Stimulated activated CD4-positive, alpha-beta T cell treated with anti-CD3 and anti-CD28 coated beads, TNF-alpha, amount 100 ng/mL, for 24 hours (primary cell): ENCODE measurements at regions not wholly inside any gene's neighbourhood (a gene's known extent, or its start where the extent isn't known, plus 50 kb on each side); places are given as distances from the start of the nearest gene placed in this dataset.

Experiments used
- DNase-seq, 3 experiments: peaks; one replicate each; pipeline ENCODE4 v3.0.0-alpha.2; 2020; ENCODE audit warnings: low read depth in 3 of 3

DNA sequence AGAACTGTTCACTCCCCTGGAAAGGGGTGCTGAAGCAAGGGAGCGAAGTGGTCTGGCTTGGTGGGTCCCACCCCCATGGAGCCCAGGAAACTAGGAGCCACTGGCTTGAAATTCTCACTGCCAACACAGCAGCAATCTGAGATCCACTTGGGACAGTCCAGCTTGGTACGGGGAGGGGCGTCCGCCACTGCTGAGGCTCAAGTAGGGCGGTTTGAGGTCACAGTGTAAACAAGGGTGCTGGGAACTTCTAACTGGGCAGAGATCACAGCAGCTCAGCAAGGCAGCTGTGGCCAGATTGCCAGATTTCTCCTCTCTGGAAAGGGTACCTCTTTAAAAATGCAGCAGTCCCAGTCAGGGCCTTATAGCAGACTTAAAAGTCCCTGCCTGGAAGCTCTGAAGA, 53.9 kb upstream of the GALNTL6 start:
- DNase-seq, result no peak

DNA sequence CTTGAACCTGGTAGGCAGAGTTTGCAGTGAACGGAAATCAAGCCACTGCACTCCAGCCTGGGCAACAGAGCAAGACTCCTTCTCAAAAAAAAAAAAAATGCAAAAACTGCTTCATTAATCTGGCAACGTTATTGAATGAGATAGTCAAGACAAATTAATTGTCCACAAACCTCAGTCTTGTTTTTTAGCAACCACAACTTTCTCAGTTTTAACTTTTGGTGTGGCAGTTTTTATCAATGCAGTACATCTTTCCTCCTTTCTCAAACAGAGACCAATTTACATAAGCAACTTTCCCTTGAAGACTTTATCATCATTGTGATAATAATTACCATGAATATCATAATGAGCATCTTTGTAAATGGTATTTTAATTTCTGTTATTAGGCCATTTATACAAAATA, 61.7 kb upstream of the GALNTL6 start:
- no peak for DNase-seq

DNA sequence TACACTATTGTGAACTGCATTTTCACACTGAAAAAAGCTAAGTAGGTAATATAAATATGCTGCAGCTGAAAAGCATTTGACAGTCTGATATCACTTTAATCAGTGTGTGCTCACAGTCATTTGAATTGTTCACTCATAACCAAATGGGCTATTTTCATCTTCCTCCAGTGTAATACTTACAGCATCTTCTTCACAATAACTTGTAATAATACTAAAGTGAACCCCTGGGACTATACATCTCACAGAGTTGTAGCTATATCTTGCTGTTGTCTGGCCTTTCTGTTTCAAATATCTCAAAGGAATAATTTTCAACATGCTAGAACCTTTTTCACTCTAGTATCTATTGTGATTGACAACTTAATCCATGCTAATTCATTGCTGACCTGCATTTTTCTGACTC, 66.8 kb upstream of the GALNTL6 start:
- DNase-seq, result no peak

DNA sequence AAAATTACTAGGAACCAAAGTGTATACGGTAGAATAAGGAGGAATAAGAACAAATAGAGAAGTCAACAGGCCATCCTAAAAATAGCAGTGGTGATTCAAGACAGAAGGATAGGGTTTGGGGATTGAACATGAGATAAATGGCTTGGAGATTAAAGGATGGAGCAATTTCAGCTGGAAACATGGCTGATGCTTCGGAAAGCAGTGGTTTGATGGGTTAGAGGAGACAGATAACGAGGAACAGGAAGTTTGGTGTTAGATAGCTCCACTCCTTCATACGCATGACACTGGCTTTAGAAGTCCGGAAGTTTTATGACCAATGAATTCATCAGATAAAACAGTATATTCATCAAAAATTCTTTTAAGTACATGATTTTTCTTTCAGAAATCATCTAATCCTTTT, 70.8 kb upstream of the GALNTL6 start:
- no peak for DNase-seq

DNA sequence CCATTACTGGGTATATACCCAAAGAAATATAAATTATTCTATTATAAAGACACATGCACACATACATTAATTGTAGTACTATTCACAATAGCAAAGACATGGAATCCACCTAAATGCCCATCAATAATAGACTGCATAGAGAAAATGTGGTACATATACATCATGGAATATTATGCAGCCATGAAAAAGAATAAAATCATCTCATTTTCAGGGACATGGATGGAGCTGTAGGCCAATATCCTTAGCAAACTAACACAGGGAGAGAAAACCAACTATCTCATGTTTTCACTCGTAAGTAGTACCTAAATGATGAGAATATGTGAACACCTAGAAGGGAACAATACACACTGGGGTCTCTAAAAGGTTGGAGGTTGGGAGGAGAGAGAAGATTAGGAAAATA, 86.0 kb upstream of the GALNTL6 start:
- DNase-seq, result no peak

DNA sequence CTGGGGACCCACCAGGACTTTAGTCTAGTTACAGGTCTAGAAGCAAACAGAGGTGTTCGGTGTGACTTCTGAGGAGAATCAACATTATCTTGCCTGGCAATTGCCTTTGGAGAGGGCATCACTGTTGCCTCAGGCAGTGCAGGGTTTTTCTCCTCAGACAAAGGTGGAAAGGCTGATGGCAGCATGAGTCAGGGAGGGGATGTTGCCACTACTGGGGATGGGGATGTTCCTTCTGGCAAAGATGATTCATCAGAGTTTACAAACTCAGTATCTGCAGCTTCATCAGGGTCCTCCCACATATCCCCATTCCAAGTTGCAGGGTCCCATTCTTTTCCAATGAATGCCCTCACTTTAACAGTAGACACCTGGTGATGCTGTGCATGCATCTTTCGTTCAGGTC, 91.3 kb upstream of the GALNTL6 start:
- no peak for DNase-seq

DNA sequence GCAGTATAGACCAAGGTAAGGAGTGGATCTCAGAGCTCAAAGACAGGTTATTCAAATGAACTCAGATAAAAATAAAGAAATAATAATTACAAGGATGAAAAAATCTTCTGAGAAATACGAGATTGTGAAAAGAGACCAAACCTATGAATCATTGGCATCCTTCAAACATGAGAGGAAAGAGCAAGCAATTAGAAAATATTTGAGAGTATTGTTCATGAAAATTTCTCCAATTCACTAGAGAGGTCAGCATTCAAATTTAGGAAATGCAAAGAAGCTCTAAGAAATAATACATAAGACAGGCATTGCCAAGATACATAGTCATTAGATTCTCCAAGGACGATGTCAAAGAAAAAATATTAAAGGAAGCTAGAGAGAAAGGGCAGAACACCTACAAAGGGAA, 93.5 kb upstream of the GALNTL6 start:
- no peak for DNase-seq

DNA sequence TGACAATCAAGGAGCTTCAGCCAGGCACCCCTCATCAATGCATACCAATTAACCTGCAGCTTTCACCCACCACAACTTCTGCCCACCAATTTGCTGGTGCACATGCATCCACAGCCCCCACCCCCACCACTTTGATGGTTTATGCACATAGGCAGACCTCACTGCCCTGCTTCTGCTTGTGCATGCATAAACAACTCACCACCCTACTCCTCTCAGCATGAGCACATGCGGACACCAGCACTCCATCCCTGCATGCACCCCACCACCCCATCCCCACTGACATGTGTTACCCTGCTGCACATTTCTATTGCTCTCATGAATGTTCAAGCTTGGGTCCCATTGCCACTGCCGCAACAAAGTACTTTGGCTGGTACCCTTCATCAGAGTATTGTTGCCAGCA, 94.5 kb upstream of the GALNTL6 start:
- no peak for DNase-seq

DNA sequence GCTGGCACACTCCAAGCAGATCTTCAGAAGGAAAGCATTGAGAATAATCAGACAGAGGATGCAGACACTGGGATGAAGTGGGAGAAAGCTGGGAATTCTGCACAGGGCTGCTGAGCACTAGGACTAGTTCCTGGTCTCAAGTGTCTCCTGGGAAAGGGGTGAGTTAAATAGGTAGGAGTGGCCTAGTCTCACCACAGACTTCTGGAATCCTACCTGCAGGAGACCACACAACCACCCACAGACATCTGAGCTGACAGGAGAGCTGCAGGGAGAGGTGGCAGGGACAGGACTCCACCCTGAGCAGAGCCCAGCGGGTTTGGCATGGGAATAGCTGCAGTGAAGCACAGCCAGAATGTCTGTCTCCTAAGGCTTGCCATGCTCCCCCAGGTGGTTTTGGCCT, 95.1 kb upstream of the GALNTL6 start:
- DNase-seq, result no peak

DNA sequence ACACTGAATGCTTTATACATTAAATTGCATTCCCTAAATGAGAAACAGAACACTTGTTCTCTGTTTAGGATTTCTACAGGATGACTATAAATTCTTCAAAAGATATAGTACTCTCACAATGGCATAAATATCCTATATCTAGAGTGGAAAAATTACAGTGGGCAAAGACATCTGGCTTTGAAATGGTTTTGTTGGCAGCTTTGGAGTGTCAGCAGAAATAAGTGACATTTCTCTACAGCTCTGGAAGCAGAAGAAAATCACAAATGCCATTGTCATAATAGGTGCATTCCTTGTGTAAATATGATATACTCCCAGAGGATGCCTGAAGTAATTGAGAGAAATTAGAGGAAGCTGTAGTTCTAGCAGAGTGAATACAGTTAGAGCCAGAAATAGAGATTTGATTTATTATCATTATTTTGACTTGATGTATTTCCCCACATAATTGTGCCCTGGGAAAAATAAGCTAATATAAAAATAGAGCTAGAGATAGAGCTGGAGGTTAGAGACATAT, 95.9 kb upstream of the GALNTL6 start:
- DNase-seq, result no peak

DNA sequence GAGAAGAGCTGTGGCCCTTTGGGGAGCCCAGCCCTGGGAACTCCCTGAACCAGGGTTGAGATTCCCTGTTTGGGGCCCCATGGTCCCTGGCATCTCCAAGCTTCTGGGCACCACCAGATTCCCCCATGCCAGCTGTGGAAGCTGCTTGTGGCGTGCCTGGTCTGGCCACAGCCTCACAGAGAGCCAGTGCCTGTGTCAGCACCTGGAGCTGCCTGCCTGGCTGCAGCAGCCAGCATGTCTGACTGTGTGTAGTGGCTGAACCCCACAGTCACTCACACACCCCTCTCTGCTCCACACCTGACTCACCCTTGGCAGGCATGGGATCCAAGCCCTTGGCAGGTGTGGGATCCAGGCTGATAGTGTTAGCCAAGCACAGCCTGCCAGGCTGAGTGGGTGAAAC, 97.2 kb upstream of the GALNTL6 start:
- DNase-seq, result no peak

DNA sequence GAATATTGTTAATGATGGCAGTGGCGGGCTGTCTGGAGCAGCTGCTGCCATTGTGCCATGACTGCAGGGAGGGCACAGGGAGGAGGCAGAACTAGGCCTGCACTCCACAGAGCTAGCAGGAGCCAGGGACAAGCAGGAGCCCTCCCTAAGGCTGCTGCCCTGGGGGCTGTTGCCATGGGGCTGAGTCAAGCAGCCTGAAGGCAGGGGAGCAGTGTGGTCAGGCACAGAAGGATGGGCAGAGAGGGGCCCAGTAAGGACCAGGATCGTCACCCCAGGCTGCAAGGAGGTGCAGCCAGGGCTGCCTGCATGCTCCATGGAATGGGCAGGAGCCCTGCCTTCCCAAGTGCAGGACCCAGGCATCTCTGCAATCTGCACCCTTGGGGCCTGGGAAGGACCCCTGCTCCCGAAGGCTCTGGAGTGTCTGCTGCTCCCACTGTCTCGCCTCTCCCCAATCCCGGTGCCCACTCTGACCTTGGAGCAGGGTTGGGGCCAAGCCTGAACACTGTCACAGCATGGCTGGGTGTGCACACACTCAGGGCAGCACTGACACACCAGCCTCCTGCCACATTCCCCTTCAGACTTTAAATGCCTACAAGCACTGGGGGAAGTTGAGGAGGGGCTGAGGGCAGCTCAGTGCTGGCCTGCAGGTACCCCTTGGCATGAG, 98.3 kb upstream of the GALNTL6 start:
- DNase-seq, result no peak

DNA sequence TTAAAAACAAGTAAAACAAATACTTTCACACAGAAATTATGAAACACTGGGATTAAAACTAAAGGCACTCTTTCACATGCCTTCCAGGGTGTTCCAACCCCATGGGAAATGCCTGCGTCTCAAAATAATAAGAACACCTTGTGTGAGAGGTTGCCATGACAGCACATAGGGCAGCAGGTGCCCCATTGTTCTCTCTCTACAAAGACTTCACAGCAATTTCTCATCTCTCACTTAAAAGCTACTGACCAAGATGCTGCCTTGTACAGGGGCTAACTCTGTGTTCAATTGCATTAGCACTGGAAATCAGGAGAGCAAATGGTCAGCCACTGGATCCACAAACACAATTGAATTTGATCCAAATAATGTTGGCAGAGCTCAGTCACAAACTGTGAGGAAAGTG, 102.5 kb upstream of the GALNTL6 start:
- no peak for DNase-seq

DNA sequence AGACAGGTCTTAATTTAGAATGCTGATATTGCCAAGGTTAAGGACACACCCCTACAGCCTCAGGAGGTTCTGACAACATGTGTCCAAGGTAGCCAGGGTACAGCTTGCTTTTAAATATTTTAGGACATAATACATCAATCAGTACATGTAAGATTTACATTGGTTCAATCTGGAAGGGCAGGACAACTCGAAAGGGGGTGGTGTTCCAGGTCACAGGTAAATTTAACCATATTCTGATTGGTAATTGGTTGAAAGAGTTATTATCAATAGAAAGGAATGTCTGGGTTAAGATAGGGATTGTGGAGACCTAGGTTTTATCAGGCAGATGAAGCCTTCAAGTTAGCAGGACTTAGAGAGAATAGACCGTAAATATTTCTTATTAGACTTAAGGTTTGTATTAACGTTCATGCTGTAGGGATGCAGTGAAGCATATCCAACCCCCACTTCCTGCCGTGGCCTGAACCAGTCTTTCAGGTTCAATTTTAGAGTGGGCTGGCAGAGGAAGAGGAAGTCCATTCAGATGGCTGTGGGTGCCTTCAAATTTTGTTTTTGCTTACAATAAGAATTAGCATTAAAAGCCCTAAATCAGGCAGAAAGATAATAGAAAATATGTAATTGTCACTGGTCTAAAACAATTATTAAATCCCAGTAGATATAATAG, 136.5 kb upstream of the GALNTL6 start:
- no peak for DNase-seq

DNA sequence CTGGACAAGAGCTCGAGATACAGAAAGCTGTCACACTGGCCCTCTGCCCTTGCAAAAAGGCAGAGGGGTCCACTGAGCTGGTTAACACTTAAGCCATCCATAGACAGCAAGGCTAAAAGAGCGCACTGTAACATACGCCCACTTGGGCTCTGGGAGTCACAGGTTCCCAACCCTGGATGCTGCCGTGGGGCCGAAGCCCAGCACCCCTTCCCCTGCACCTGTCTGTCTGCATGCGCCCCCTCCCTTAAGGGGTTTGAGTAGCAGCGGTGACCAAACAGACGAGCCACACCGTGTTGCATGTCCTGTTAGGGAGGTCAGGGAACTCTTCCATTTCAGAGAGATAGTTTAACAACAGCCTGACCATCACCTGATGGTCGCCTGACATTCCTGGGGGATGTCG, 138.4 kb upstream of the GALNTL6 start:
- DNase-seq, result no peak

DNA sequence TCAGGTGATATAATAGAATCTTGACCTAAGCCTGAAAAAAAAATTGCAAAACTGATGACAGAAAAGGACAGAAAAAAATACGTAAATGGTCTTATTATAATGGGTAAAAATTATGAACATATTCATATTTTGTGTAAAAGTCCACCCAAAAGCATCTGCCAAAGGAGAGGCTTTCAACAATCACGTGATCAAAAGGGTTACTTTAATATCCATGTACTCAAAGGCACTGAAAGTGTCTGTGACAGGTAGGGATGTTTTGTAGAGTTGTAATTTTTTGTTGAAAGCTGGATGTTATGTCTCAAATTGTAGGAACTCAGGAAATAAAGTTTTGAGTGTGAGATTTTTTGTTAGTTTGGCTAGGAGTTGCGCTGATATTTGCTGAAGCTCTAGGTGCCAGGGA, 144.8 kb upstream of the GALNTL6 start:
- DNase-seq, result no peak

DNA sequence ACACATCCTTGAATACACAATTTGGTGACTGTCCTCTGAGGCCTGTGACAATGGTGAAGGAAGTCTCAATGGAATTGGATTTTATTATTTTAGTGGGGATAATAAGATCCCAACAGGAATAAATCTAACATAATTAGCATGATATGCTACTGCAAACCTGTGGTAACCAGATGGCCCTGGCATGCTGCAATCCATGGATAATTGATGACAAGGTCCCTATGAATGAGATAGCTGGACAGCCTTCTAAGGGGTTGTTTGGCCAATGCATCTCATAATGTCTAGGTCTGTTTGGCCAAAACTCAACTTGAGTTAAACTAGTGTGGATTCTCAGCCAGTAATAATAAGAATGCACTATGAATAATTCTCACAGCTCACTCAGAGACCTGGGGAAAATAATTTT, 145.3 kb upstream of the GALNTL6 start:
- no peak for DNase-seq

DNA sequence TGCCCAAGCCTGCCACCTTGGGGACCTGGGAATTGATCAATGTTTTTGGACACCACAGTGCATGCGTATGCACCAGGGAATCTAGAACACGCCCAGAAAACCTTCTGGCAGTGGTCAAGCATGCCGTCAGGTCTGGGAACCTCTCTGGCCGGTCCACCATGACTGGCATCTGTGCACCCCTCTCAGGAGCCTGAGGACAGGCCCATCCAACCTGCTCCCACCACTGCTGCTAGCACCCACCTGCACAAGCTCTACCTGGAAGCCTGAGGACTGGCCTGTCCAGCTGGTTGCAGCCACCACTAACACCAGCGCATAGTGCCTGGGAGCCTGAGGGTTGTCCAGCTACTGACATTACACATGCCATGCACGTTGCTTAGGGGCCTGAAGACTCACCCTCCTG, 162.1 kb upstream of the GALNTL6 start:
- no peak for DNase-seq

DNA sequence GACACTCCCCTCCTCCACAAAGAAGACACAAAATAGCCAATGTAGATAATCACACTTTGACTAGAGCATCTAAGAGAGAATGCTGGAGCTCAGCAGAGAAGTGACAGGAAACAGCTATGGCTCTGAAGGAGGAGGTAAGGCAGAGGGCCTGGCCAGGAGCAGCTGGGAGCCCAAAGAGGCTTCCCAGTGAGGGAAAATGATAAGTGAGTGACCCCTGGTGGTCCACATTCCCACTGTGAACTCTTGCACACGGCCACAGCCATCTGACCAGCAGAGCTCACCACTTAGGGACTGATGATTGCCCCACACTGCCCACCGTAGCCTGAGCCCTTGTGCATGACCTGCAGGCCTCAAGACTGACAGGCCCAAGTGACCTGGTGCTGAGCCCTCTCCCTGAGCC, 162.7 kb upstream of the GALNTL6 start:
- DNase-seq, result no peak

DNA sequence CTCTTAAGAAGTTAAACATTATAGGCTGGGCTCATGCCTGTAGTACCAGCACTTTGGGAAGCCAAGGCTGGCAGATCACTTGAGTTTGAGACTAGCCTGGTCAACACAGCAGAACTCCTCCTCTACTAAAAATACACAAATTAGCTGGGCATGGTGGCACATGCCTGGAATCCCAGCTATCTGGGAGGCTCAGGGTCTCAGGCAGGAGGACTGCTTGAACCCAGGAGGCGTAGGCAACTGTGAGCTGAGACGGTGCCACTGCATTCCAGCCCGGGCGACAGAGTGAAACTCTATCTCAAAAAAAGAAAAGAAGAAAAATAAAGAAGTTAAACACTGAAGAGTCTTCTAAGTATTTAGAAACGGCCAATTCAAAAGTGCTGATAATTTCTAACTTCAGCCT, 164.3 kb upstream of the GALNTL6 start:
- DNase-seq, result no peak

DNA sequence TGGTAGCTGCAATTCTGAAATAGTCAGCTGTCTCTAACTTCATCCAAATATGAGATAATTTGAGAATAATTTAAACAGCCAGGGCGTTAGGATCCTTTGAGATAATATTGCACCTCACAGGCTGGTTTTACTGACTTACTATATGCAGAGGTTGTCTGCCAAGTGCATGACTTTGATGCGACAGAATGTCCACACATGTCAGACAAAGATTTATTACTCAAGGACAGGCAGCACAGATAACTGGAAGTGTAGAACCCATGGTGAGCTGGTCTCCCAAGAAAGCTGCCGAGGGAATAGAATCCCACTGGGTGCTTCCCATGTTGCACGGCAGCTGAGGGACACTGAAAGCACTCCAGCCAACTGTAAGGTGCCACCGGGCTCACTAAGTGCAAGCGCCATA, 166.2 kb upstream of the GALNTL6 start:
- DNase-seq, result no peak

DNA sequence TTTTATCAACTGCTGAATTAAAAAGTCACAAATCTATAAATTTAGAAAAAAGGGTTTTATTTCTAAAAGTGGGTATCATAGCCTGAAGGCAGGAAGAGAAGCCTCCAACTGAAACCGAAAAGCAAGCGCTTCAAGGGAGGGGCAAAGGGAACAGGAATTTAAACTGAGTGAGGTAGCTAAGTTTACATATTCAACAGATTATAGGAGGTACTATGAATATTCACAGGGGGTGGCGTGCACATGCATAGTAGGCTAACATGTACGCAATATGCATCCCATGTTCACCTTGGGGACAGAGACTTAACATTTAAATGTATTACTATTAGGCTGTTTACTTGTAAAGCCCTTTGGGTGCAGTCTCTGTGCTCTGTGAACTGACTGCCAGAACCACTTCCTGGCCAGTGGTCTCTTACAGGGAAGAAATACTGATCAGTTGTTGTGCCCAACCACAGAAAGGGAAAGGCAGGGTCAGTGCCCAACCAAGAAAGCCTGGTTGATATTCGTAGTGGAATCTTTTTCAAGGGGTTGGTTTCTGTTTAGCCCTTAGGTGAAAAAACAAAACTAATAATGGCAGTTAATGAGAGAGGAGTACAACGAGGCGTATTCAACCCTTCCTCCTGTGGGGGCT, 168.7 kb upstream of the GALNTL6 start:
- no peak for DNase-seq

DNA sequence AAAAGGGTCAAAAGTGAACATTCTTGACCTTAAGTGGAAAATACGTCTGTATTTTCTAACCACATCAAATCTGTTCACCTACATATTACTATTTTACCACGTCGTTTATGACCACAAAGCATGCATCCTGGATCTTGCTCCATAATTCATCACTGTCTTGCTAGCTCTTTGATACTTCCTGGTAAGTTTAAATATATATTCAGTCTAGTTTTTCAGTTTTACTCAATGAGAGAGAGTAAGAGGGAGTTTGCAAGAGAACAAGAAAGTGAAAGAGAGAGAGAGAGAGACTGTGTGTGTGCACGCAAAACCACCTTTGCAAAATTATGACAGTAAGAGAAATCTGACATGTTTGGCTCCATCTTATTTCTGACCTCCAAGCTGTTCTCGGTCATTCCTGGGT, 173.7 kb upstream of the GALNTL6 start:
- no peak for DNase-seq
